ENCODE measurements at regions not wholly inside any gene's neighbourhood (a gene's known extent, or its start where the extent isn't known, plus 50 kb on each side); places are given as distances from the start of the nearest gene placed in this dataset.

DNA sequence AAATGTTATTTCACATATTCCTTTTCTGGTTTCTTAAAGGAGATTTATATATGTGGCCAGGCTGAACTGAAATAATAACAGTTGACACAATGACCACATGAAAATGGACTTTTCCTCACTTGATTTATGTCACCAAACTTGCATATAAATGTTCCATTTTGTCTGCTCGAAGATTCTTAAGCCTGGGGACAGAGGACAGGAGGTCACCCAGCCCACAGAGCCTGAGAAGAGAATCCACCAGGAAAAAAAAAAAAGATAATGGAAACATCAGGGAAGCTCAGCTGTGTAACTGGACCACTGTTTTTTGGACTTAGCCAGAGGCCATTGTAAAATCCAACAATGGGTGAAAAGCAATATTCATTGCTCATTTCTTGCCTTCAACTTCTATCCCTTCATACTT lies 359.0 kb upstream of the FGF16 start:
- no peak for TF ChIP-seq ZNF121 (tag by site-specific recombination; IDR thresholded peaks at IDR 0.05)
- TF ChIP-seq ZNF311 (tag by site-specific recombination; IDR thresholded peaks at IDR 0.05; ENCODE audit: borderline replicate concordance): no peak
- TF ChIP-seq, protein P1, sequence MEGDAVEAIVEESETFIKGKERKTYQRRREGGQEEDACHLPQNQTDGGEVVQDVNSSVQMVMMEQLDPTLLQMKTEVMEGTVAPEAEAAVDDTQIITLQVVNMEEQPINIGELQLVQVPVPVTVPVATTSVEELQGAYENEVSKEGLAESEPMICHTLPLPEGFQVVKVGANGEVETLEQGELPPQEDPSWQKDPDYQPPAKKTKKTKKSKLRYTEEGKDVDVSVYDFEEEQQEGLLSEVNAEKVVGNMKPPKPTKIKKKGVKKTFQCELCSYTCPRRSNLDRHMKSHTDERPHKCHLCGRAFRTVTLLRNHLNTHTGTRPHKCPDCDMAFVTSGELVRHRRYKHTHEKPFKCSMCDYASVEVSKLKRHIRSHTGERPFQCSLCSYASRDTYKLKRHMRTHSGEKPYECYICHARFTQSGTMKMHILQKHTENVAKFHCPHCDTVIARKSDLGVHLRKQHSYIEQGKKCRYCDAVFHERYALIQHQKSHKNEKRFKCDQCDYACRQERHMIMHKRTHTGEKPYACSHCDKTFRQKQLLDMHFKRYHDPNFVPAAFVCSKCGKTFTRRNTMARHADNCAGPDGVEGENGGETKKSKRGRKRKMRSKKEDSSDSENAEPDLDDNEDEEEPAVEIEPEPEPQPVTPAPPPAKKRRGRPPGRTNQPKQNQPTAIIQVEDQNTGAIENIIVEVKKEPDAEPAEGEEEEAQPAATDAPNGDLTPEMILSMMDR (tag by site-specific recombination; IDR thresholded peaks at IDR 0.05): no peak
- no peak for TF ChIP-seq ZNF354C (tag by site-specific recombination; IDR thresholded peaks at IDR 0.05; ENCODE audit: borderline replicate concordance, low read depth)
- TF ChIP-seq ZNF175 (tag by site-specific recombination; IDR thresholded peaks at IDR 0.05): no peak
- TF ChIP-seq ZNF274 (IDR thresholded peaks at IDR 0.05; ENCODE audit: low read length): no peak
- no peak for TF ChIP-seq ZNF274 (tag by site-specific recombination; IDR thresholded peaks at IDR 0.05; ENCODE audit: borderline replicate concordance)
- TF ChIP-seq, protein P2, sequence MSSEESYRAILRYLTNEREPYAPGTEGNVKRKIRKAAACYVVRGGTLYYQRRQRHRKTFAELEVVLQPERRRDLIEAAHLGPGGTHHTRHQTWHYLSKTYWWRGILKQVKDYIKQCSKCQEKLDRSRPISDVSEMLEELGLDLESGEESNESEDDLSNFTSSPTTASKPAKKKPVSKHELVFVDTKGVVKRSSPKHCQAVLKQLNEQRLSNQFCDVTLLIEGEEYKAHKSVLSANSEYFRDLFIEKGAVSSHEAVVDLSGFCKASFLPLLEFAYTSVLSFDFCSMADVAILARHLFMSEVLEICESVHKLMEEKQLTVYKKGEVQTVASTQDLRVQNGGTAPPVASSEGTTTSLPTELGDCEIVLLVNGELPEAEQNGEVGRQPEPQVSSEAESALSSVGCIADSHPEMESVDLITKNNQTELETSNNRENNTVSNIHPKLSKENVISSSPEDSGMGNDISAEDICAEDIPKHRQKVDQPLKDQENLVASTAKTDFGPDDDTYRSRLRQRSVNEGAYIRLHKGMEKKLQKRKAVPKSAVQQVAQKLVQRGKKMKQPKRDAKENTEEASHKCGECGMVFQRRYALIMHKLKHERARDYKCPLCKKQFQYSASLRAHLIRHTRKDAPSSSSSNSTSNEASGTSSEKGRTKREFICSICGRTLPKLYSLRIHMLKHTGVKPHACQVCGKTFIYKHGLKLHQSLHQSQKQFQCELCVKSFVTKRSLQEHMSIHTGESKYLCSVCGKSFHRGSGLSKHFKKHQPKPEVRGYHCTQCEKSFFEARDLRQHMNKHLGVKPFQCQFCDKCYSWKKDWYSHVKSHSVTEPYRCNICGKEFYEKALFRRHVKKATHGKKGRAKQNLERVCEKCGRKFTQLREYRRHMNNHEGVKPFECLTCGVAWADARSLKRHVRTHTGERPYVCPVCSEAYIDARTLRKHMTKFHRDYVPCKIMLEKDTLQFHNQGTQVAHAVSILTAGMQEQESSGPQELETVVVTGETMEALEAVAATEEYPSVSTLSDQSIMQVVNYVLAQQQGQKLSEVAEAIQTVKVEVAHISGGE (tag by site-specific recombination; conservative IDR thresholded peaks at IDR 0.05; ENCODE audit: low read depth): no peak
- no peak for TF ChIP-seq OVOL3 (tag by site-specific recombination; IDR thresholded peaks at IDR 0.05)
- no peak for TF ChIP-seq ZNF510 (tag by site-specific recombination; IDR thresholded peaks at IDR 0.05; ENCODE audit: insufficient replicate concordance)
- TF ChIP-seq RBAK (tag by site-specific recombination; IDR thresholded peaks at IDR 0.05): no peak
- TF ChIP-seq BCL11A (tag by site-specific recombination; IDR thresholded peaks at IDR 0.05; ENCODE audit: low read depth): no peak
- TF ChIP-seq ZNF791 (tag by site-specific recombination; IDR thresholded peaks at IDR 0.05): no peak
- TF ChIP-seq ZNF335 (tag by site-specific recombination; conservative IDR thresholded peaks at IDR 0.05): no peak
- no peak for TF ChIP-seq ZFP41 (tag by site-specific recombination; IDR thresholded peaks at IDR 0.05; ENCODE audit: borderline replicate concordance)
